ENCODE measurements at regions not wholly inside any gene's neighbourhood (a gene's known extent, or its start where the extent isn't known, plus 50 kb on each side); places are given as distances from the start of the nearest gene placed in this dataset.

- no peak for DNase-seq
Observed at GRCh38 chr11:87399341-87399740, 361.6 kb downstream of the TMEM135 start.

- no peak for DNase-seq
Observed at GRCh38 chr11:87398931-87399330, 361.2 kb downstream of the TMEM135 start.

GRCh38 chr11:87397011-87397865 lies 359.5 kb downstream of the TMEM135 start:
- no peak for DNase-seq

GRCh38 chr11:87394924-87395323 lies 357.2 kb downstream of the TMEM135 start:
- no peak for DNase-seq

- DNase-seq = no peak
Observed at GRCh38 chr11:87392665-87393064, 354.9 kb downstream of the TMEM135 start.

GRCh38 chr11:87391496-87391895 lies 353.8 kb downstream of the TMEM135 start:
- DNase-seq = no peak

- DNase-seq = no peak
Observed at GRCh38 chr11:87384078-87384729, 346.5 kb downstream of the TMEM135 start.

- no peak for DNase-seq
Observed at GRCh38 chr11:87374038-87374807, 336.5 kb downstream of the TMEM135 start.
